Trophoblast cell (in vitro differentiated cells and primary cell): ENCODE measurements at regions not wholly inside any gene's neighbourhood (a gene's known extent, or its start where the extent isn't known, plus 50 kb on each side); places are given as distances from the start of the nearest gene placed in this dataset.

Source experiments
- DNase-seq, 2 donors: peaks; one replicate each; pipeline ENCODE4 v3.0.0-alpha.2; 2016
- H2AFZ ChIP-seq: 2 replicates; pipeline ENCODE4 v1.6.1; 2013; ENCODE audit warnings: low read length, moderate library complexity, mild to moderate bottlenecking; ENCODE audit not compliant: insufficient read depth, poor library complexity
- H2AK5ac ChIP-seq: 2 replicates; pipeline ENCODE4 v1.6.1; 2013; ENCODE audit warnings: mild to moderate bottlenecking, low read length
- H2BK120ac ChIP-seq: 2 replicates; pipeline ENCODE4 v1.6.1; 2013; ENCODE audit warnings: low read length, mild to moderate bottlenecking, moderate library complexity; ENCODE audit not compliant: insufficient read depth, poor library complexity
- H2BK12ac ChIP-seq: 2 replicates; pipeline ENCODE4 v1.6.1; 2013; ENCODE audit warnings: mild to moderate bottlenecking, low read length, moderate library complexity
- H2BK5ac ChIP-seq: 2 replicates; pipeline ENCODE4 v1.6.1; 2013; ENCODE audit warnings: low read length, low read depth, moderate library complexity, mild to moderate bottlenecking; ENCODE audit not compliant: poor library complexity
- H3K14ac ChIP-seq: 2 replicates; pipeline ENCODE4 v1.6.1; 2013; ENCODE audit warnings: mild to moderate bottlenecking, low read length
- H3K18ac ChIP-seq: 2 replicates; pipeline ENCODE4 v1.6.1; 2013; ENCODE audit warnings: mild to moderate bottlenecking, low read length
- H3K23ac ChIP-seq: 2 replicates; pipeline ENCODE4 v1.6.1; 2013; ENCODE audit warnings: low read length
- H3K27ac ChIP-seq: 2 replicates; pipeline ENCODE4 v1.5.1; 2013; ENCODE audit warnings: low read depth, mild to moderate bottlenecking, inconsistent platforms, low read length, moderate library complexity
- H3K27me3 ChIP-seq: 2 replicates; pipeline ENCODE4 v1.6.1; 2013; ENCODE audit warnings: inconsistent platforms, mild to moderate bottlenecking, low read length, moderate library complexity; ENCODE audit not compliant: insufficient read depth
- H3K36me3 ChIP-seq, 2 experiments: 1 replicate in 1 of 2; 2 replicates in 1 of 2; pipeline ENCODE4 v1.6.1; 2013; ENCODE audit warnings: low read length in 2 of 2, mild to moderate bottlenecking in 2 of 2, moderate library complexity in 1 of 2; ENCODE audit not compliant: insufficient read depth in 2 of 2, control insufficient read depth in 1 of 2
- H3K4ac ChIP-seq: 2 replicates; pipeline ENCODE4 v1.6.1; 2013; ENCODE audit warnings: low read depth, mild to moderate bottlenecking, low read length, moderate library complexity
- H3K4me1 ChIP-seq, 2 experiments: 1 replicate in 1 of 2; 2 replicates in 1 of 2; pipeline ENCODE4 v1.6.1; 2013; ENCODE audit warnings: low read length in 2 of 2, mild to moderate bottlenecking in 2 of 2, moderate library complexity in 1 of 2; ENCODE audit not compliant: insufficient read depth in 2 of 2, control insufficient read depth in 1 of 2
- H3K4me2 ChIP-seq: 2 replicates; pipeline ENCODE4 v1.6.1; 2013; ENCODE audit warnings: inconsistent platforms, mild to moderate bottlenecking, low read length, moderate library complexity
- H3K4me3 ChIP-seq: 2 replicates; pipeline ENCODE4 v1.5.1; 2013; ENCODE audit warnings: mild to moderate bottlenecking, low read depth, low read length, inconsistent platforms
- H3K79me1 ChIP-seq: one replicate; pipeline ENCODE4 v1.6.1; 2013; ENCODE audit warnings: low read length
- H3K79me2 ChIP-seq: 2 replicates; pipeline ENCODE4 v1.6.1; 2013; ENCODE audit warnings: low read length, mild to moderate bottlenecking; ENCODE audit not compliant: control insufficient read depth, insufficient read depth, poor library complexity
- H3K9ac ChIP-seq: 2 replicates; pipeline ENCODE4 v1.6.1; 2013; ENCODE audit warnings: mild to moderate bottlenecking, low read length
- H3K9me3 ChIP-seq: 2 replicates; pipeline ENCODE4 v1.6.1; 2013; ENCODE audit warnings: low read depth, mild to moderate bottlenecking, control low read depth, inconsistent platforms, low read length; ENCODE audit not compliant: insufficient read depth
- H4K12ac ChIP-seq: 2 replicates; pipeline ENCODE4 v1.6.1; 2013; ENCODE audit warnings: low read depth, mild to moderate bottlenecking, low read length, moderate library complexity
- H4K8ac ChIP-seq: 2 replicates; pipeline ENCODE4 v1.6.1; 2013; ENCODE audit warnings: low read depth, mild to moderate bottlenecking, low read length, moderate library complexity
- H4K91ac ChIP-seq: one replicate; pipeline ENCODE4 v1.6.1; 2013; ENCODE audit warnings: low read depth, mild to moderate bottlenecking, low read length, moderate library complexity
- WGBS: extraction: QIAGEN DNeasy Blood & Tissue Kit; methylation state at CpG from one replicate; pipeline ENCODE4 v1.1.7; 2013; ENCODE audit warnings: missing lambda C conversion rate; ENCODE audit not compliant: insufficient read length, insufficient coverage; ENCODE audit errors: extremely low coverage; 5-methylcytosine and 5-hydroxymethylcytosine counted together

DNA sequence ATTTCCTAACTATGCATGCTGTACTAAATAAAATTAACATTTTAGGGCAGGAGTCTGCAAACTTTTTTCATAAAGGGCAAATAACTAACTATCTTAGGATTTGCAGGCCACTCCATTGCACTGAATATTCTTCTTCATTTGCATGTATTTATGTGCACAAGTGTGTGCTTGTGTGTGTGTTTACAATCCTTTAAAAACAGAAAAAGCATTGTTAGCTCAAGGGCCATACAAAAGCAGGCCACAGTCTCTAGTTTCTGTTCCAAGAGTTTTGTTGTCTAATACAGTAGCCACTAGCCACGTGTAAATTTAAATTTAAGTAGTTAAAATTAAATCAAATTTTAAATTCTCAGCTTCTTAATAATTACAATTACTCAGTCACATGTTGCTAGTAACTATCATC is 621.8 kb downstream of the TMA16 start:
- no peak overlapping the region for H4K91ac ChIP-seq
- no peak overlapping the region for H3K23ac ChIP-seq
- H4K8ac ChIP-seq, result no peak overlapping the region
- no peak overlapping the region for H3K27ac ChIP-seq
- no peak for DNase-seq
- H3K27me3 ChIP-seq, result no peaks in the 10 kb centered on the region
- H3K79me2 ChIP-seq, result no peaks in the 10 kb centered on the region
- no peak overlapping the region for H2BK5ac ChIP-seq
- no peak overlapping the region for H2BK12ac ChIP-seq
- no peak overlapping the region for H2AK5ac ChIP-seq
- H3K4ac ChIP-seq, result no peak overlapping the region
- no peak overlapping the region for H3K9ac ChIP-seq
- H3K79me1 ChIP-seq, result no peaks in the 10 kb centered on the region
- H3K4me1 ChIP-seq, result no peaks in the 10 kb centered on the region
- no peak overlapping the region for H4K12ac ChIP-seq
- no peak overlapping the region for H2BK120ac ChIP-seq
- no peak overlapping the region for H3K4me3 ChIP-seq
- H3K14ac ChIP-seq, result no peak overlapping the region
- no CpG with 5 or more reads among the region's 1 CpG for WGBS
- H2AFZ ChIP-seq, result no peak overlapping the region
- H3K9me3 ChIP-seq, result no peaks in the 10 kb centered on the region
- no peak overlapping the region for H3K18ac ChIP-seq
- H3K4me2 ChIP-seq, result no peak overlapping the region
- H3K36me3 ChIP-seq, result no peaks in the 10 kb centered on the region

DNA sequence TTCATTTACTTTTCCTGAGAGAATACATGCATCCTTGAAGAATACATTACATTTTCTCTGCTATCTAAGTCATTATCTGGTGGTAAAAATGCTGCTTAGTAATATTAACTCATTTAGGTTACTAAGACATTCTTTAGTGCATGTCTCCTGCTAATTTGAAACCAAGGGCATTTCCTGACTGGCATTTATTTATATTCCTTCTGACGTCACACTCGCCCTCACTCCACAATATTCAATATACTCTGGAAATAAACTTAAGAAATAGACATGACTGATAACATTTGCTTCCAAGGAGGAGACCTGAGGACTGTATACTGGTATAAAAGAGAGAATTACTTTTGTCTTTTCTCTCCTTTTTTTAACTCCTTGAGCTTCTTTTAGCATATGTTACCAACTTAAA is 619.5 kb upstream of the SMIM31 start:
- Histone ChIP-seq H4K12ac (no peak overlapping the region), H3K27me3 (no peaks in the 10 kb centered on the region), H3K18ac (no peak overlapping the region), H4K91ac (no peak overlapping the region), H2AK5ac (no peak overlapping the region), H3K27ac (no peak overlapping the region), H3K14ac (no peak overlapping the region), H3K4ac (no peak overlapping the region), H3K23ac (no peak overlapping the region), H3K9me3 (no peaks in the 10 kb centered on the region), H2BK120ac (no peak overlapping the region), H2AFZ (no peak overlapping the region), H3K9ac (no peak overlapping the region), H3K79me2 (no peaks in the 10 kb centered on the region), H2BK5ac (no peak overlapping the region), H3K4me3 (no peak overlapping the region), H2BK12ac (no peak overlapping the region), H3K4me2 (no peak overlapping the region), H3K79me1 (no peaks in the 10 kb centered on the region), H3K36me3 (no peaks in the 10 kb centered on the region), H3K4me1 (no peaks in the 10 kb centered on the region), H4K8ac (no peak overlapping the region)
- no peak for DNase-seq
- WGBS, result no CpG with 5 or more reads among the region's 2 CpGs

DNA sequence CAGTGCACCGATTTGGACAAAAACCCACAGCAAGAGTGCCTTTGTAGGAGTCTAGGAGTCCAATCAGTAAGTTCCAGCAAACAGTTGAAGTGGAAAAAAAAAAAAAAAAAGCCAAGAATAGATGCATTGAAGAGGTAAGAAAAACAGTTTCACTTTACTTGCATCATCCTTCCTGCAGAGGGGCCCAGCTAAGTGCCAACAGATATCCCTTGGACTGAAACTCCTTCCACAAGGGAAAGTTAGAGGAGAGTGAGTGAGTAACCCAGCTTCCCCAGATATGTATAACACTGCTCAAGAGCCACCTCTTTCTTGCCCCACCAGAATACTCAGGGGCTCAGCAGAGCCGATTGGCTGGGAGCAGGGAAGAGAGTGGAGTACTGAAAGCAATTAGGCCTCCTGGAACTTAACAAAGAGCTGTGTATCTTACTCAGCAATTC is 617.7 kb upstream of the SMIM31 start:
- Histone ChIP-seq H2BK12ac (no peak overlapping the region), H3K79me2 (no peaks in the 10 kb centered on the region), H3K27me3 (no peaks in the 10 kb centered on the region), H4K12ac (no peak overlapping the region), H3K14ac (no peak overlapping the region), H2BK120ac (no peak overlapping the region), H3K4me1 (no peaks in the 10 kb centered on the region), H3K79me1 (no peaks in the 10 kb centered on the region), H3K27ac (no peak overlapping the region), H2AK5ac (no peak overlapping the region), H3K9ac (no peak overlapping the region), H3K4ac (no peak overlapping the region), H3K4me3 (no peak overlapping the region), H2AFZ (no peak overlapping the region), H2BK5ac (no peak overlapping the region), H3K23ac (no peak overlapping the region), H3K18ac (no peak overlapping the region), H3K9me3 (no peaks in the 10 kb centered on the region), H3K36me3 (no peaks in the 10 kb centered on the region), H4K91ac (no peak overlapping the region), H3K4me2 (no peak overlapping the region), H4K8ac (no peak overlapping the region)
- no peak for DNase-seq
- no CpG with 5 or more reads among the region's 2 CpGs for WGBS

DNA sequence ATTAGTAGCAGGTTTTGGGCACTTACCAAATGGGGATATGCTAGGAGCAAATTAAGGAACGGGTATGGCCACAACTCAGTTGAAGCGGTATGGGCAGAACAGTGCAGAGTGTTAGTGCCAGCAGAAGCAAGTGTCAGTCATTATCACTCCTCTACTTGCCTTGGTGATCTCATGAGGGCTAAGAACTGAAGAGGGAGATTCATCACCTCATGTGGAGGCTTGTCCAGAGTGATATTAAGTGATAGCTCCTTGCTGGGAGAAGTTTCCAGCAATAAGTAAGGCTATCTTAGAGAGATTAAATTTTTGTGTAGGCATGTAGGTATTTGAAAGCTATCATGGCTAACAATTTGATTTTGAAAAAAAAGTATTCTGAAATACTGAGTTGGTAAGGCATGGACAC is 615.4 kb upstream of the SMIM31 start:
- Histone ChIP-seq H2BK12ac (no peak overlapping the region), H3K4me1 (no peaks in the 10 kb centered on the region), H2AFZ (no peak overlapping the region), H2AK5ac (no peak overlapping the region), H4K91ac (no peak overlapping the region), H3K9me3 (peaks cover 3% of the 10 kb centered on the region), H4K8ac (no peak overlapping the region), H3K4me3 (no peak overlapping the region), H3K4me2 (no peak overlapping the region), H3K79me1 (no peaks in the 10 kb centered on the region), H3K4ac (no peak overlapping the region), H3K36me3 (no peaks in the 10 kb centered on the region), H3K9ac (no peak overlapping the region), H2BK120ac (no peak overlapping the region), H3K27me3 (no peaks in the 10 kb centered on the region), H3K14ac (no peak overlapping the region), H3K27ac (no peak overlapping the region), H4K12ac (no peak overlapping the region), H2BK5ac (no peak overlapping the region), H3K18ac (no peak overlapping the region), H3K79me2 (no peaks in the 10 kb centered on the region), H3K23ac (peak overlapping the region; percentile 98)
- DNase-seq, result no peak
- no CpG with 5 or more reads among the region's 2 CpGs for WGBS
